ENCODE measurements at regions not wholly inside any gene's neighbourhood (a gene's known extent, or its start where the extent isn't known, plus 50 kb on each side); places are given as distances from the start of the nearest gene placed in this dataset.

DNA sequence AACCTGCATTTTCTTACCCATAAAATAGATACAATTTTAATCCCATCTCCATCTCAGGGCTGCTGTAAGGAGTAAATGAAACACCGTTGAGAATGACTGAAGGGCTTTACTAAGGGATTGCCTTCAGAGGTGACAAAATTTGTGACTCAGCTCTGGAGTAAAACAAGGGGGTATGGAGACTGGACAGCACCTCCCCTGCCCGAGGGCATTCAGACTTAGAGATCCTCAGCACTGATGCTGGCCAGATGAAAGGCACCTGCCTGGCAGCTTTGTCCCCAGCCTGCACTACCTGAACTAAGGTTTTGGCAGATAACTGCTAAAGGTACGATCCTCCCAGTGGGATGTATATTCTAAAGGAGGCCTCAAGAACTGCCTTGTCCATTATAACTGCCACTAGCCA lies 84.7 kb upstream of the CALM2 start:
- TF ChIP-seq ZNF274 (IDR thresholded peaks at IDR 0.05; ENCODE audit: low read depth, low read length) (no peak), YY1 (IDR thresholded peaks at IDR 0.05; ENCODE audit: insufficient read depth, insufficient read length) (no peak), SUZ12 (IDR thresholded peaks at IDR 0.05; ENCODE audit: extremely low read depth, insufficient read depth, insufficient read length) (no peak)
